ENCODE measurements at regions not wholly inside any gene's neighbourhood (a gene's known extent, or its start where the extent isn't known, plus 50 kb on each side); places are given as distances from the start of the nearest gene placed in this dataset.

DNA sequence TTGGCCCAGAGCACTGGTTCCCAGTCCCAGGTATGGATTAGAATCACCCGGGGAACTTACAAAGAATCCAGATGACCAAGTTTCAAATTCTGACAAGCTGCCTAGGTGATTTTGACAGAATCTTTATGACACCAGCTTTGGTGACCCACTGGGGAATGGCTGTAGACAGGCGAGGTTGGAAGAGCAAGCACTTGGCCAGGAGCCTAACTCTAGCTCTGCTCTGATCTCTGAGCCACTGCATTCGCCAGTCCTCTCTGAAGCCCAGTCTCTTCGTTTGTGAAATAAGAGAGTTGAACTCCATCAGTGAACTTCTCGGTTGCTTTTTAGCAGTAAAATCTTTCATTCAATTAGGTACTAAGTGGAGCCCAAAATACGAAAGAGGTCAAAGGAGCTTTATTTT, 161.2 kb downstream of the VEGFA start:
- H3K4me1 Mint-ChIP-seq, result peaks cover 22% of the 10 kb centered on the region
- H3K27ac Mint-ChIP-seq, result no peak overlapping the region
- H3K4me3 ChIP-seq (replicated peaks in 1 of 3; ENCODE audit: low read depth in 2 of 3, low read length in 3 of 3), result no peak overlapping the region
- WGBS (ENCODE audit: insufficient coverage), result 96% methylated on average over 3 of the region's 6 CpGs
- no peak overlapping the region for H2AFZ ChIP-seq (ENCODE audit: insufficient read depth, low read depth, low read length, poor library complexity, severe bottlenecking)
- no peaks in the 10 kb centered on the region for H3K27me3 ChIP-seq (ENCODE audit: control insufficient read depth in 2 of 2, insufficient read depth in 2 of 2, low read length in 2 of 2)
- no peak overlapping the region for H3K27ac ChIP-seq (ENCODE audit: low read depth in 1 of 2, low read length in 2 of 2)
- H3K36me3 ChIP-seq (replicated peaks in 1 of 2; ENCODE audit: control insufficient read depth in 1 of 2, insufficient read depth in 2 of 2, low read length in 2 of 2), result no peaks in the 10 kb centered on the region
- H3K27me3 Mint-ChIP-seq (ENCODE audit: low read depth in 3 of 3), result peaks cover 3 to 9% (median 5%) of the 10 kb centered on the region in 3 donors
- no peak overlapping the region for H3K4me3 Mint-ChIP-seq
- no peaks in the 10 kb centered on the region for H3K9me3 ChIP-seq (replicated peaks in 1 of 2; ENCODE audit: control insufficient read depth in 1 of 2, insufficient read depth in 1 of 2, low read length in 2 of 2)
- no peak overlapping the region for H3K4me2 ChIP-seq (replicated peaks; ENCODE audit: extremely low read depth, low read length, poor library complexity, severe bottlenecking)
- H4K20me1 ChIP-seq (ENCODE audit: insufficient read depth, low read length), result no peaks in the 10 kb centered on the region
- no peak for TF ChIP-seq CTCF (IDR thresholded peaks at IDR 0.05)
- DNase-seq, result no peak
- no peaks in the 10 kb centered on the region for H3K36me3 Mint-ChIP-seq
- no peaks in the 10 kb centered on the region for H3K9me3 Mint-ChIP-seq
- intact Hi-C loops (cut with micrococcal nuclease), result no loop called here
- peaks cover 9 to 23% of the 10 kb centered on the region in 2 donors for H3K4me1 ChIP-seq (ENCODE audit: control insufficient read depth in 1 of 2, insufficient read depth in 2 of 2, low read length in 2 of 2)
- H3K79me2 ChIP-seq (ENCODE audit: insufficient read depth, low read length), result no peaks in the 10 kb centered on the region
- no peak overlapping the region for H3K9ac ChIP-seq (ENCODE audit: insufficient read depth, low read length, poor library complexity, severe bottlenecking)

DNA sequence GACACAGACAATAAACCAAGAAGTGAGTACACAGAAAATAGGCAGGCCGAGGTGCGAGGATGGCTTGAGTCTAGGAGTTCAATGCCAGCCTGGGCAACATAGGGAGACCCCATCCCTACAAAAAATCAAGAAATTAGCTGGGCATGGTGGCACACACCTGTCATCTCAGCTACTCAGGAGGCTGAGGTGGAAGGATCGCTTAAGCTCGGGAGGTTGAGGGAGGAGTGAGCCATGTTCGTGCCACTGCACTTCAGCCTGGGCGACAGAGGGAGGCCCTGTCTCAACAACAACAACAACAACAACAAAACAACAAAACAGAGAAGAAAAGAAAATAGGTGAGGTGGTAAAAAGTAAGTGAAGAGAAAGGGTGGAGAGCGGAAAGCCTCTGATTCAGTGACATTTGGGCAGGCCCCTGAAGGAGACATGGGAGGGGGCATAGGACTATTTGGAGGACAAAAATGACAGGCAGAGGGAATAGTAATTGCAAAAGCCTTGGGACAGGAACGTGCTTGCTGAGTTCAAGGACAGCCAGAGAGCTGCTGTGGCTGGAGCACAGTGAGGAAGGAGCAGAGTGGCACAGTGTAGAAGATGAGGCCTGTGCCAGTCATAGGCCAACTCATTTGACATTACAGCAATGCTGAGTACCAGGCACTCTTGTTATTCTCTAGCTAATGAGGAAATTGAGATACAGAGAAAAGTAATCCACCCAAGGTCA, 160.6 kb downstream of the VEGFA start:
- Mint-ChIP-seq H3K4me1 (peaks cover 22% of the 10 kb centered on the region), H3K9me3 (no peaks in the 10 kb centered on the region), H3K27me3 (ENCODE audit: low read depth in 3 of 3) (peaks cover 3 to 9% (median 5%) of the 10 kb centered on the region in 3 donors), H3K36me3 (no peaks in the 10 kb centered on the region), H3K4me3 (no peak overlapping the region), H3K27ac (peak overlapping the region in 1 of 7 donors; percentile 10)
- intact Hi-C loops (cut with micrococcal nuclease), result no loop called here
- Histone ChIP-seq H4K20me1 (ENCODE audit: insufficient read depth, low read length) (no peaks in the 10 kb centered on the region), H3K36me3 (replicated peaks in 1 of 2; ENCODE audit: control insufficient read depth in 1 of 2, insufficient read depth in 2 of 2, low read length in 2 of 2) (no peaks in the 10 kb centered on the region), H3K9me3 (replicated peaks in 1 of 2; ENCODE audit: control insufficient read depth in 1 of 2, insufficient read depth in 1 of 2, low read length in 2 of 2) (no peaks in the 10 kb centered on the region), H3K4me3 (replicated peaks in 1 of 3; ENCODE audit: low read depth in 2 of 3, low read length in 3 of 3) (no peak overlapping the region), H2AFZ (ENCODE audit: insufficient read depth, low read depth, low read length, poor library complexity, severe bottlenecking) (no peak overlapping the region), H3K4me1 (ENCODE audit: control insufficient read depth in 1 of 2, insufficient read depth in 2 of 2, low read length in 2 of 2) (peaks cover 9 to 23% of the 10 kb centered on the region in 2 donors), H3K27ac (ENCODE audit: low read depth in 1 of 2, low read length in 2 of 2) (no peak overlapping the region), H3K9ac (ENCODE audit: insufficient read depth, low read length, poor library complexity, severe bottlenecking) (no peak overlapping the region), H3K4me2 (replicated peaks; ENCODE audit: extremely low read depth, low read length, poor library complexity, severe bottlenecking) (no peak overlapping the region), H3K79me2 (ENCODE audit: insufficient read depth, low read length) (no peaks in the 10 kb centered on the region), H3K27me3 (ENCODE audit: control insufficient read depth in 2 of 2, insufficient read depth in 2 of 2, low read length in 2 of 2) (no peaks in the 10 kb centered on the region)
- TF ChIP-seq CTCF (IDR thresholded peaks at IDR 0.05), result no peak
- no peak for DNase-seq
- WGBS (ENCODE audit: insufficient coverage), result 95% methylated on average over 4 of the region's 8 CpGs

Measured in CD14-positive monocyte (primary cell).